ENCODE measurements at regions not wholly inside any gene's neighbourhood (a gene's known extent, or its start where the extent isn't known, plus 50 kb on each side); places are given as distances from the start of the nearest gene placed in this dataset.

GRCh38 chr20:57828696-57829095 is 118.9 kb upstream of the PMEPA1 start:
- no peak for DNase-seq (ENCODE audit: extremely low read depth, low read depth)

GRCh38 chr20:57826666-57827287 is 117.0 kb upstream of the PMEPA1 start:
- DNase-seq (ENCODE audit: extremely low read depth, low read depth) = no peak
- TF ChIP-seq CTCF (IDR thresholded peaks at IDR 0.05; ENCODE audit: low read depth, low read length) = no peak

More at GRCh38 chr20:57828696-57829095, 118.9 kb upstream of the PMEPA1 start:
- no peak for TF ChIP-seq CTCF (IDR thresholded peaks at IDR 0.05; ENCODE audit: low read depth, low read length)

- DNase-seq (ENCODE audit: extremely low read depth, low read depth) = no peak
- TF ChIP-seq CTCF (IDR thresholded peaks at IDR 0.05; ENCODE audit: low read depth, low read length) = no peak
Observed at GRCh38 chr20:57824909-57825308, 115.1 kb upstream of the PMEPA1 start.

- TF ChIP-seq CTCF (IDR thresholded peaks at IDR 0.05; ENCODE audit: low read depth, low read length) = no peak
- no peak for DNase-seq (ENCODE audit: extremely low read depth, low read depth)
Observed at GRCh38 chr20:57821935-57822334, 112.1 kb upstream of the PMEPA1 start.

GRCh38 chr20:57819691-57820380 is 110.0 kb upstream of the PMEPA1 start:
- DNase-seq (ENCODE audit: extremely low read depth, low read depth) = no peak
- no peak for TF ChIP-seq CTCF (IDR thresholded peaks at IDR 0.05; ENCODE audit: low read depth, low read length)

- TF ChIP-seq CTCF (IDR thresholded peaks at IDR 0.05; ENCODE audit: low read depth, low read length) = no peak
- DNase-seq (ENCODE audit: extremely low read depth, low read depth) = no peak
Observed at GRCh38 chr20:57819291-57819690, 109.5 kb upstream of the PMEPA1 start.

- TF ChIP-seq CTCF (IDR thresholded peaks at IDR 0.05; ENCODE audit: low read depth, low read length) = no peak
- no peak for DNase-seq (ENCODE audit: extremely low read depth, low read depth)
Observed at GRCh38 chr20:57818418-57819181, 108.8 kb upstream of the PMEPA1 start.
